ENCODE measurements at regions not wholly inside any gene's neighbourhood (a gene's known extent, or its start where the extent isn't known, plus 50 kb on each side); places are given as distances from the start of the nearest gene placed in this dataset.
"Not testable (repeated sequence)": the region's sequence is repeated elsewhere in the genome, so short reads cannot be mapped to it uniquely, and the experiment has no call there.

GRCh38 chr7:80346704-80347103 is 165.2 kb downstream of the GNAT3 start:
- no peak for DNase-seq

GRCh38 chr7:80335511-80336231 is 176.2 kb downstream of the GNAT3 start:
- DNase-seq = no peak

GRCh38 chr7:80334908-80335307 is 177.0 kb downstream of the GNAT3 start:
- DNase-seq = peak in 1 of 2 donors; percentile 9

- DNase-seq = no peak
These were observed 177.7 kb downstream of the GNAT3 start for GRCh38 chr7:80334196-80334595.

- DNase-seq = no peak
These were observed 178.8 kb downstream of the GNAT3 start for GRCh38 chr7:80333040-80333439.

GRCh38 chr7:80330434-80330833 is 181.4 kb downstream of the GNAT3 start:
- no peak for DNase-seq

- no peak for DNase-seq
These were observed 187.8 kb downstream of the GNAT3 start for GRCh38 chr7:80324032-80324431.

- DNase-seq = no peak
These were observed 184.8 kb downstream of the GNAI1 start for GRCh38 chr7:80319461-80319860.

- DNase-seq = no peak
These were observed 183.4 kb downstream of the GNAI1 start for GRCh38 chr7:80318081-80318480.

- no peak for DNase-seq
These were observed 182.2 kb downstream of the GNAI1 start for GRCh38 chr7:80316811-80317210.

GRCh38 chr7:80313716-80314115 is 179.1 kb downstream of the GNAI1 start:
- DNase-seq = no peak

- DNase-seq = no peak
These were observed 178.5 kb downstream of the GNAI1 start for GRCh38 chr7:80313067-80313626.

- DNase-seq = no peak
These were observed 177.6 kb downstream of the GNAI1 start for GRCh38 chr7:80312139-80312661.

- DNase-seq = no peak
These were observed 176.7 kb downstream of the GNAI1 start for GRCh38 chr7:80311313-80311712.

- no peak for DNase-seq
These were observed 175.4 kb downstream of the GNAI1 start for GRCh38 chr7:80309971-80310549.

- DNase-seq = no peak
These were observed 174.7 kb downstream of the GNAI1 start for GRCh38 chr7:80309377-80309776.

- no peak for DNase-seq
These were observed 172.7 kb downstream of the GNAI1 start for GRCh38 chr7:80307227-80307856.

GRCh38 chr7:80303315-80303714 is 168.7 kb downstream of the GNAI1 start:
- no peak for DNase-seq

GRCh38 chr7:80302636-80303035 is 168.0 kb downstream of the GNAI1 start:
- no peak for DNase-seq

- no peak for DNase-seq
These were observed 167.4 kb downstream of the GNAI1 start for GRCh38 chr7:80302078-80302477.

- DNase-seq = no peak
These were observed 163.6 kb downstream of the GNAI1 start for GRCh38 chr7:80298201-80298600.

GRCh38 chr7:80294346-80294745 is 159.7 kb downstream of the GNAI1 start:
- DNase-seq = no peak

GRCh38 chr7:80292634-80293033 is 158.0 kb downstream of the GNAI1 start:
- DNase-seq = not testable (repeated sequence)
